GM12873 (cell line): ENCODE measurements at regions not wholly inside any gene's neighbourhood (a gene's known extent, or its start where the extent isn't known, plus 50 kb on each side); places are given as distances from the start of the nearest gene placed in this dataset.

ENCODE experiments used
- CTCF ChIP-seq: IDR thresholded peaks from 2 replicates; pipeline ENCODE4 v1.5.1; 2012; ENCODE audit warnings: low read depth, mild to moderate bottlenecking, moderate library complexity, low read length, control low read depth; ENCODE audit not compliant: insufficient read depth; ENCODE audit errors: missing control alignments

- TF ChIP-seq CTCF = no peak
These were observed 153.3 kb upstream of the VSTM2B start for GRCh38 chr19:29372461-29372860.

- TF ChIP-seq CTCF = no peak
These were observed 152.6 kb upstream of the VSTM2B start for GRCh38 chr19:29372921-29373797.

- no peak for TF ChIP-seq CTCF
These were observed 150.2 kb upstream of the VSTM2B start for GRCh38 chr19:29375429-29376119.

- TF ChIP-seq CTCF = no peak
These were observed 148.9 kb upstream of the VSTM2B start for GRCh38 chr19:29376855-29377354.

GRCh38 chr19:29378126-29378525 is 147.7 kb upstream of the VSTM2B start:
- TF ChIP-seq CTCF = no peak

- TF ChIP-seq CTCF = no peak
These were observed 147.2 kb upstream of the VSTM2B start for GRCh38 chr19:29378543-29379080.
